GM23338 (cell line): ENCODE measurements at regions not wholly inside any gene's neighbourhood (a gene's known extent, or its start where the extent isn't known, plus 50 kb on each side); places are given as distances from the start of the nearest gene placed in this dataset.
A peak's percentile ranks its signal among the peaks of the same experiment; 100 is the strongest.

Source experiments
- ATAC-seq: fragments of 200-7000 bp; cut with Tn5 transposase; 3 replicates; pipeline ENCODE4 v1.9.1; 2020
- DNase-seq: peaks from one replicate; pipeline ENCODE4 v3.0.0-alpha.2; 2015; ENCODE audit warnings: low spot score
- H2AFZ ChIP-seq: fragments of 200-600 bp; sonication (generic); 2 replicates; pipeline ENCODE4 v1.8.0; 2016; ENCODE audit warnings: antibody characterized with exemption, mild to moderate bottlenecking, moderate library complexity
- H3F3A ChIP-seq: fragments of 200-600 bp; sonication (generic); replicated peaks from 2 replicates; pipeline ENCODE4 v1.8.0; 2017; ENCODE audit warnings: antibody characterized with exemption, mixed run types, low read depth
- H3K27ac ChIP-seq: fragments of 200-600 bp; sonication (generic); 2 replicates; pipeline ENCODE4 v1.6.1; 2016; ENCODE audit warnings: low read depth
- H3K27me3 ChIP-seq: fragments of 200-600 bp; sonication (generic); 2 replicates; pipeline ENCODE4 v1.8.0; 2016; ENCODE audit warnings: mild to moderate bottlenecking, mixed run types, moderate library complexity; ENCODE audit not compliant: insufficient read depth
- H3K36me3 ChIP-seq: fragments of 200-600 bp; sonication (generic); 2 replicates; pipeline ENCODE4 v1.8.0; 2016; ENCODE audit warnings: mild to moderate bottlenecking; ENCODE audit not compliant: insufficient read depth
- H3K4me1 ChIP-seq: fragments of 200-600 bp; sonication (generic); 2 replicates; pipeline ENCODE4 v1.8.0; 2016; ENCODE audit warnings: mild to moderate bottlenecking, moderate library complexity; ENCODE audit not compliant: insufficient read depth
- H3K4me2 ChIP-seq: fragments of 200-600 bp; sonication (generic); 2 replicates; pipeline ENCODE4 v1.7.1; 2017; ENCODE audit warnings: mixed run types
- H3K4me3 ChIP-seq: fragments of 200-600 bp; sonication (generic); 2 replicates; pipeline ENCODE4 v1.6.1; 2016; ENCODE audit warnings: mixed run types
- H3K79me2 ChIP-seq: fragments of 200-600 bp; sonication (generic); replicated peaks from 2 replicates; pipeline ENCODE4 v1.8.0; 2017; ENCODE audit warnings: mild to moderate bottlenecking; ENCODE audit not compliant: insufficient read depth
- H3K9me2 ChIP-seq: fragments of 200-600 bp; sonication (generic); 2 replicates; pipeline ENCODE4 v1.8.0; 2017; ENCODE audit not compliant: insufficient read depth
- H4K20me1 ChIP-seq: fragments of 200-600 bp; sonication (generic); replicated peaks from 2 replicates; pipeline ENCODE4 v1.8.0; 2017; ENCODE audit warnings: mild to moderate bottlenecking; ENCODE audit not compliant: insufficient read depth
- H3K27ac Mint-ChIP-seq: 2 replicates; pipeline ENCODE4 v1.8.0; 2020; ENCODE audit warnings: inconsistent platforms, mild to moderate bottlenecking, moderate library complexity, mixed read lengths
- H3K27me3 Mint-ChIP-seq: 3 replicates; pipeline ENCODE4 v1.8.0; 2022; ENCODE audit warnings: low read depth, mild to moderate bottlenecking, moderate library complexity, mixed read lengths, inconsistent platforms; ENCODE audit not compliant: insufficient read depth, poor library complexity
- H3K36me3 Mint-ChIP-seq: 3 replicates; pipeline ENCODE4 v1.8.0; 2021; ENCODE audit warnings: low read depth, mild to moderate bottlenecking, inconsistent platforms, moderate library complexity, mixed read lengths
- H3K4me1 Mint-ChIP-seq: 3 replicates; pipeline ENCODE4 v1.8.0; 2020; ENCODE audit warnings: mild to moderate bottlenecking, inconsistent platforms, mixed read lengths
- H3K4me3 Mint-ChIP-seq: 3 replicates; pipeline ENCODE4 v1.8.0; 2021; ENCODE audit warnings: moderate library complexity, mild to moderate bottlenecking, inconsistent platforms, mixed read lengths
- H3K9me3 Mint-ChIP-seq: 3 replicates; pipeline ENCODE4 v1.8.0; 2020; ENCODE audit warnings: moderate library complexity, mild to moderate bottlenecking, inconsistent platforms, mixed read lengths
- CREB1 ChIP-seq: fragments of 250-450 bp; sonication (Bioruptor Pico); IDR thresholded peaks from 2 replicates; pipeline ENCODE4 v1.5.0; 2020; ENCODE audit warnings: low read depth, mild to moderate bottlenecking, moderate library complexity
- CTCF ChIP-seq, 2 experiments: fragments of 200-600 bp in 1 of 2; sonication (generic) in 1 of 2; conservative IDR thresholded peaks; 2 replicates each; pipeline versions ENCODE4 v1.5.1 to v1.6.1; 2016 to 2017; ENCODE audit warnings: antibody characterized with exemption in 2 of 2, low read depth in 2 of 2, mild to moderate bottlenecking in 2 of 2, moderate library complexity in 1 of 2
- ETS1 ChIP-seq: IDR thresholded peaks from 2 replicates; pipeline ENCODE4 v1.6.1; 2016; ENCODE audit warnings: antibody characterized with exemption
- EZH2 ChIP-seq: fragments of 200-600 bp; sonication (generic); IDR thresholded peaks from one replicate; pipeline ENCODE4 v1.8.0; 2017; ENCODE audit warnings: antibody characterized with exemption, mild to moderate bottlenecking, low read depth; ENCODE audit not compliant: unreplicated experiment
- EZH2phosphoT487 ChIP-seq: fragments of 200-600 bp; sonication (generic); IDR thresholded peaks from one replicate; pipeline ENCODE4 v1.8.1; 2018; ENCODE audit warnings: antibody characterized with exemption; ENCODE audit not compliant: unreplicated experiment
- JUNB ChIP-seq: IDR thresholded peaks from one replicate; pipeline ENCODE4 v1.6.1; 2016; ENCODE audit warnings: antibody characterized with exemption; ENCODE audit not compliant: unreplicated experiment
- NANOG ChIP-seq: IDR thresholded peaks from 2 replicates; pipeline ENCODE4 v1.6.1; 2016; ENCODE audit warnings: antibody characterized with exemption, borderline replicate concordance
- POLR2AphosphoS5 ChIP-seq: IDR thresholded peaks from 2 replicates; pipeline ENCODE4 v1.6.1; 2016; ENCODE audit warnings: antibody characterized with exemption, low read depth
- REST ChIP-seq: IDR thresholded peaks from one replicate; pipeline ENCODE4 v1.6.1; 2018; ENCODE audit warnings: antibody characterized with exemption; ENCODE audit not compliant: unreplicated experiment
- STAT1 ChIP-seq: IDR thresholded peaks from one replicate; pipeline ENCODE4 v1.6.1; 2016; ENCODE audit warnings: antibody characterized with exemption; ENCODE audit not compliant: unreplicated experiment
- ZNF114 ChIP-seq: fragments of 250-450 bp; sonication (Bioruptor Pico); IDR thresholded peaks from 2 replicates; pipeline ENCODE4 v1.5.0; 2020; ENCODE audit warnings: mild to moderate bottlenecking, moderate library complexity
- ZNF331 ChIP-seq: fragments of 250-450 bp; sonication (Bioruptor Pico); IDR thresholded peaks from 2 replicates; pipeline ENCODE4 v1.5.0; 2020; ENCODE audit warnings: low read depth, mild to moderate bottlenecking, moderate library complexity
- ZNF462 ChIP-seq: fragments of 250-450 bp; sonication (Bioruptor Pico); IDR thresholded peaks from 2 replicates; pipeline ENCODE4 v1.5.0; 2020; ENCODE audit warnings: mild to moderate bottlenecking, moderate library complexity

- H3K9me3 Mint-ChIP-seq = no peaks in the 10 kb centered on the region
- H3K27me3 Mint-ChIP-seq = peaks cover 4% of the 10 kb centered on the region
- Histone ChIP-seq H3K4me1 (no peaks in the 10 kb centered on the region; the same call in 1 of the 2 replicates), H3K27ac (no peak overlapping the region), H3F3A (no peaks in the 10 kb centered on the region), H3K36me3 (no peaks in the 10 kb centered on the region), H3K27me3 (no peaks in the 10 kb centered on the region), H3K4me2 (no peak overlapping the region), H2AFZ (no peak overlapping the region), H3K4me3 (no peak overlapping the region), H3K9me2 (no peaks in the 10 kb centered on the region), H3K79me2 (no peaks in the 10 kb centered on the region), H4K20me1 (no peaks in the 10 kb centered on the region)
- peak overlapping the region; percentile 84 for H3K27ac Mint-ChIP-seq
- H3K4me3 Mint-ChIP-seq = no peak overlapping the region
- H3K36me3 Mint-ChIP-seq = no peaks in the 10 kb centered on the region
- DNase-seq (no peak), ATAC-seq (no peak)
- TF ChIP-seq CTCF (conservative IDR thresholded peaks at IDR 0.05; ENCODE audit: low read depth in 2 of 2) (no peak), ZNF462 (CRISPR knock-in tag) (no peak), REST (no peak), POLR2AphosphoS5 (no peak), ZNF114 (CRISPR knock-in tag) (no peak), STAT1 (no peak), JUNB (no peak), NANOG (no peak), EZH2phosphoT487 (no peak), ETS1 (no peak), EZH2 (no peak), CREB1 (CRISPR knock-in tag) (no peak), ZNF331 (CRISPR knock-in tag) (no peak)
- H3K4me1 Mint-ChIP-seq = peaks cover 13% of the 10 kb centered on the region
Measured at GRCh38 chr6:147000545-147001488, 203.4 kb upstream of the STXBP5 start.
